Epithelial cell of proximal tubule (primary cell): ENCODE measurements at regions not wholly inside any gene's neighbourhood (a gene's known extent, or its start where the extent isn't known, plus 50 kb on each side); places are given as distances from the start of the nearest gene placed in this dataset.

Source experiments
- DNase-seq: peaks from one replicate; pipeline ENCODE4 v3.0.0-alpha.2; 2011; ENCODE audit warnings: low read depth
- H3K4me3 ChIP-seq: 2 replicates; pipeline ENCODE4 v1.5.1; 2011; ENCODE audit warnings: low read depth, mild to moderate bottlenecking, low read length
- CTCF ChIP-seq: conservative IDR thresholded peaks from 2 replicates; pipeline ENCODE4 v1.5.1; 2012; ENCODE audit warnings: low read depth, mild to moderate bottlenecking, low read length

- no peak for TF ChIP-seq CTCF
- DNase-seq = no peak
- H3K4me3 ChIP-seq = no peak overlapping the region
These were observed 189.6 kb upstream of the SFSWAP start for GRCh38 chr12:131521326-131521725.

DNA sequence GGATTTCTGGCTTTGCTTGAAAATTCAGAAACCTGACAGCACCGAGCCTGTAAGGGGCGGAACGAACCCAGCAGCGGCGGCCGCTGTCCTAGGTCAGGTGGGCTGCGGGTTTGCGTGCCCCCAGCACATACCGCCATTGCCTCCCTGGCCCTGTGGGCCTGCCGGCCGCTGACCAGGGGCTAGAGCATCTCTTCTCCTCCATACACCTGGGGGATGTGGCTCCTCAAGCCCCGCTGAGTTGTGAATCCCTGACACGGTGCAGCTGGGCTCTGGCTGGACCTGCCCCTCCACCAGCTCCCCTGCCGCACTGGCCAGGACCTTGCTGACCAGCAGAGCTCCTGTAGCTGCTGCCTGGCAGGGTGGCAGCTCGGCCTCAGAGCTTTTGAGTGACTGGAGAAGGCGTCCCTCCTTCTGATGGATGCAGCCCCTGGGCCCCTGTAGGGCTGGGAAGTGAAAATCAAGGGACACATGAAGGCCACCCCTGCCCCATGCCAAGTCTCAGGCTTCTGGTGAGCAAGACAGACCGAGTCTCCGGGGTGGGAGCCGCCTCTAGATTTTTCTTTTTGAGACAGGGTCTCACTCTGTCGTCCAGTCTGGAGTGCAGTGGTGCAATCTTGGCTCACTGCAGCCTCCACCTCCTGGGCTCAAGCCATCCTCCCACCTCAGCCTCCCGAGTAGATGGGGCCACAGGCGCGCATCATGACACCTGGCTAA lies 184.9 kb upstream of the SFSWAP start:
- no peak for DNase-seq
- no peak overlapping the region for H3K4me3 ChIP-seq
- TF ChIP-seq CTCF = no peak

- no peak for DNase-seq
- H3K4me3 ChIP-seq = no peak overlapping the region
- no peak for TF ChIP-seq CTCF
These were observed 183.8 kb upstream of the SFSWAP start for GRCh38 chr12:131527092-131527491.

DNA sequence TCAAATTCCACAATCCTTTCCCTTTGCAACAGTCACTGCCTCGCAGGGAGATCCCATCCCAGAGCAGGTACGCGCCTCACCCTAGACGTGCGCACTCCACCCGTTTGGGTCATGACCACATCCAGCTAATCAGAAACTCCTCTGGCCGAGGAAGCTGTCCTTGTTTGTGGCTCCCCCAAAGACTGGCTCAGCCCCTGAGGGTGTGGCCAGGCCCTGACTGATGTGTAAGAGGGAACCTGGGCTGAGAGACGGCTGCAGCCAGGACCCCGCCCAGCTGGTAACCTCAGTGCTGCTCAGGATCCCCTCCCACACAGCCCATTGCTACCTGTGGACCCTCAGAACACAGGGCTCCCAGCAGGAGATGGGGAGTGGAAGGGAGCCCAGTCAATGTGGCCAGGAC lies 183.2 kb upstream of the SFSWAP start:
- DNase-seq = no peak
- TF ChIP-seq CTCF = no peak
- H3K4me3 ChIP-seq = no peak overlapping the region

DNA sequence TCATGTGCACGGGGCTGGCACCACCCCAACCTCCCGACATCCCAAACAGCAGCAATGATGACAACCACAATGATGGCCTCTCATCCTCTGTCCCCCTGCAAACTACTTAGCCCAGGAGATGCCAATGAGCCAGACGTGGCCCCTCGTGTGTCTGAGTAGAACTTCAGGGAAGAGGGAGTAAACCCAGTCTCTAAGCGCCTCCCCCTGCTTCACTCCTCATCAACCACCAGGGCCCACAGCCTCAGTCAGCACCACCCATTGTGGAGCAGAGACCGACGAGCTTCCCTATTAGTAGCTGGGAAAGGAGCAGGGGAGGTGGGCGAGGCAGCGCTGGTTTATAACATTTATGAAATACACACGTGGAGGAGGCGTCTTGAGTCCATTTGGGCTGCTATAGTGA lies 182.7 kb upstream of the SFSWAP start:
- no peak for TF ChIP-seq CTCF
- no peak for DNase-seq
- H3K4me3 ChIP-seq = no peak overlapping the region

DNA sequence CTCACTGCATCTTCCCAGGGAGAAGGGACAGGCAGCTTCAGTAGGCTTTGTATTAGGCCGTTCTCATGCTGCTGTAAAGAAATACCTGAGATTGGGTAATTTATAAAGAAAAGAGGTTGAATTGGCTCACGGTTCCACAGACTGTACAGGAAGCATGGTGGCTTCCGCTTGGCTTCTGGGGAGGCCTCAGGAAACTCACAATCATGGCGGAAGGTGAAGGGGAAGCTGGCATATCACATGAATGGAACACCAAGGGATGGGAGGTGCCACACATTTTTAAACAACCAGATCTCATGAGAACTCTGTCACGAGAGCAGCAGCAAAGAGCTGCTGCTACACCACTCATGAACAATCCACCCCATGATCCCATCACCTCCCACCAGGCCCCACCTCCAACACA lies 182.2 kb upstream of the SFSWAP start:
- no peak for TF ChIP-seq CTCF
- H3K4me3 ChIP-seq = no peak overlapping the region
- no peak for DNase-seq
